Brain pericyte (primary cell): ENCODE measurements at regions not wholly inside any gene's neighbourhood (a gene's known extent, or its start where the extent isn't known, plus 50 kb on each side); places are given as distances from the start of the nearest gene placed in this dataset.
A peak's percentile ranks its signal among the peaks of the same experiment; 100 is the strongest.

Experiments
- DNase-seq: peaks from one replicate; pipeline ENCODE4 v3.0.0-alpha.2; 2012; ENCODE audit warnings: low read depth, low spot score

DNA sequence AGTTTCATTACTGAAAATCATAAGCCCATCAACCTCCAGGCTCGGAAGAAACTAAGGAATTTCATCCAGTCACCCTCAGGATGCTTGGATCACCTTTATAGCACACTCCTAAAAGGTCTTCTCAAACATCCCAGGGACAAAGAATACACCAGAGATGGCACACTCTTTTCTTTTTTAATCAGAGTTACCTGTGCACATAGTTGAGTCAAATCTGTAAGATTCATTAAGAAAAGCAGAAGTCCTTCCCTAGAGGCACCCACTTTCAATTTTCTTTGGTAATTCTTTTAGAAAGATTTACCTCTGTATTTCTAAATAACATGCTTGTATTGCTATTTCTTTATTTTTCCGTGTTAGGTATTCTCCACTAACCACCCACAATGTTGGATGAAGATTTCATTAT is 50.6 kb upstream of the IL6 start:
- DNase-seq = no peak

DNA sequence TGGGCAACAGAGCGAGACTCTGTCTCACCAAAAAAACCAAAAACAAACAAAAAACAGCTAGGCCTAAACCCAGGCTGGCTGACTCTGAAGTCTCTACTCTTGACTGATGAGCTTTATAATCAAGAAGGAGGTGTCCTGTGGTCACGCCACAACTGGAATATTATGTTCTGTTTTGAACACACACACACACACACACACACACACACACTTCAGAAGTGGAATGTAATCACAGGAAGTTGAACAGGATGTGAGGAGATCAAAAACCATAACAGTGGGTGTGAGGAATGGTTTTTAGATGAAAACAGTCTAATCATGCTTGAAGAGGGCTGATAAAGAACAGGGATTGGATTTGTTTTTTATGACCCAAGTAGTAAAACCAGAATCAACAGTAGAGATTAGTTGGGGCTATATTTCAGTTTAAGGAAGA is 51.1 kb upstream of the IL6 start:
- DNase-seq = no peak

DNA sequence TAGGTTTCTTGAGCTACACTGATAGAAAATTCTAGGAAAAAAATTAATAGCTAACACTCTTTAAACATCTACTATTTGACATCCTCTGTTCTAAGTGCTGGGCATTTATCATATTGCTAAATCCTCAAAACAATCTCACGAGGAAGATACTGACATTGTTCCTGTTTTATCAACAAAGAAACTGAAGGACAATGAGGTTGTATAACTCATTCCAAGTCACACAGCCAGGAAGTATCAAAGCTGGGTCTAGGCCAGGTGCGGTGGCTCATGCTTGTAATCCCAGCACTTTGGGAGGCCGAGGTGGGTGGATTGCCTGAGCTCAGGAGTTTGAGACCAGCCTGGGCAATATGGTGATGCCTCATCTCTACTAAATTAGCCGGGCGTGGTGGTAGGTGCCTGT is 51.6 kb upstream of the IL6 start:
- DNase-seq = no peak

DNA sequence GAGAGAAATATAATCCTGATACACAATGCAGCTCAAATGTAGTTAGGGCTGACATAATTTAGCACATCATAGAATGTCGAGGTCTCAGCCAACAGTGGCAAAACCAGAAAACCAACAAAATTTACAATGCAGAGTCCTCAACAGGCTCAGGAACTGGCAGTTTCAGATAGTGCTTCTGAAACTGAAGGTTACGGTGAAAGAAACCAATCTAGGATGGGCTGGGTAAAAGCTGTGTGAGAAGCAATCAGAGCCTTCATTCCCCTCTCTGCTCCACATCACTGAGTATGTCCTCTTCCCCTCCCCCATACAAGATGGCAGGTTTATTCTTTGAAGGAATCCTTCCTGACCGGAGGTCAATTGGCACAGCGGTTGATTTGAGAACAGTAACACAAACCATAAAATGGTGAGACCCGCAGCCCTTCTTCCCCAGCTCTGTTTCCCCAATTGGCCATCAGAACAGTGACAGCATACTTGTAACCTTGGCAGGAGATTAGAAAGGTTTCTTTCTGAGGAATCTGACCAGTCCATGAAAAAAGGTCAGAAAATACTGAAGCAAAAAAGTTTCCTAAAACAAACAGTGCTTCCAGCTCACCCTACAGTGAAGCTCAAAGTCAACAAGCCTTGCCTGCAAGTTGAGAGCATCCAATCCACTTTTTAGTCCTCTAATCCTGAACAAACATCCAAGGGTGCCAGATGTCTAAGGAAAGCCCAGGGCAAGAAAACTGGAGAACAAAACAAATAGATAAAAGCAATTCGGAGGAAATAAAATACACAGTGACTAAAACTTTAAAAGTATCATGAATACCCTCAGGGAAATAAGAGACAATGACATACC is 53.9 kb upstream of the IL6 start:
- DNase-seq = peak; percentile 42

DNA sequence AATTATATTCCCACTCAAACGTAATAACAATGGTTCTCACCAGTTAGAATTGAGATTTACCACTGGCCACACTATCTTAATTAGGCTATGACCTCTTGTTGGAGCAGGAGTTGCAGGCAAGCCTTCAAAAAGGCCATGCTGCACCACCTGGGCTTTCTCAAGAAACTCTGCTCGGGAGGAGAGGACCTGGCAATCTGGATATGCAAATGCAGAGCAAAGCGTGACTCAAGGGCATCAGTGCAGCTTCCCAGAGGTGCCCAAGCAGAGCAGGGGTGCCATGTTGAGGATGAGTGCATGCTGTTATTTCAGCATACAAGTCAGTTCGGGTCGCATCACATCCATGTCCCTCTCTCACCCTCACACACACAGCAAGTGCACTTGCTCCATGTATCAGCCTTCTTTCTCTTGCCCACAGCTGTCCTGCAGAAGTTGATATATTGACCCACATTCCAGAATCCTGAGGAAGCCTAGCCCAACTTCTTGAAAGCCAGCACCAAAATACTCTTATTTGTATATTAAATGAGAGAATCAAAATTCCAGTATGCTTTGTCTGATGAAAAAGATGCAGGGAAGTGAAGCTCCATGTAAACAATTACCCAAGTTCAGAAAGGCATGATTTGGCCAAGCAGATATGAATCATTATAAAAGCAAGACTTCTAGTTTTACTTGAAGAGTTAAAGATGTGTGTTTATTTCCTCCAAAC is 55.7 kb upstream of the IL6 start:
- DNase-seq = no peak

- no peak for DNase-seq
These were observed 56.6 kb upstream of the IL6 start for GRCh38 chr7:22670422-22670815.

- DNase-seq = no peak
These were observed 57.1 kb upstream of the IL6 start for GRCh38 chr7:22669692-22670421.

GRCh38 chr7:22668971-22669401 is 58.0 kb upstream of the IL6 start:
- DNase-seq = no peak

DNA sequence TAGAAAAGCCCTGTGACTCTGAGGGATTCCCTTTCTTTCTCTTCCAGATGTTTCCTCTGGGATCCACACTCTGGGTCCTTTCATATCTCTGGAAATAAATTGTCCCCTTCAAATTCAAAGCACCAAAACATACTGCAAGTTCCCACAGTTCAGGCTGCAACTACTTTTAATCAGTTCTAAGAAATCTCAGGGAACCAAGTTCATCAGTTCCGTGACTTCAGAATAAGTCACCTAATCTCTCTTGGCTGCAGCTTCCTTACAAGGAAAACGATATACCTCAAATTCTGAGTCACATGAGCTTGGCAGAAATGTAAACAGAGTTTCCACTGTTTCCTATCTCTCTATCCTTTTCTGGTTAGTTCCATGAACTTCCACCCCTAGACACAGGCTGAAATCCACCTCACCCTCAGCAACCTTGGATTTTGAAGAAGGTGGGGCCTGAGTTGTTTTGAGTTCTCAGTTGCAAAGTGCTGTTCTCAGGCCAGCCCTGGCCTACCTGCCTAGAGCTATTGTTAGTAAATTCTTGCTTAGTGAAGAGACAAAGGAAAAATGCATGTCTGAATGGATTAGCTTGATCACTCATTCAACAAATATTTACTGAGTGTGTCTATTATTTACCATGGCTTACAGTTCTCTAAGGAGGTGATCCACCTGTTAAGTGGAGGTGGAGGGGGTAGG is 59.3 kb upstream of the IL6 start:
- no peak for DNase-seq

DNA sequence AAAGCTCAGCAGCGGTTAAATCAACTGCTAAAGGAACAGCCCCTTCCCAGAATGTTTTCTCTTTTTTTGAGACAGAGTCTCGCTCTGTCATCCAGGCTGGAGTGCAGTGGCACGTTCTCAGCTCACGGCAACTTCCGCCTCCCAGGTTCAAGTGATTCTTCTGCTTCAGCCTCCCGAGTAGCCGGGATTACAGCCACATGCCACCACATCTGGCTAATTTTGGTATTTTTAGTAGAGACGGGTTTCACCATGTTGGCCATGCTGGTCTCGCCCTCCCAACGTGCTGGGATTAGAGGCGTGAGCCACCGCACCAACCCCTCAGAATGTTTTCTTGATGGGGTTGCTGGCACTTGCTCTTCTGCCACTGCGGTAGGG is 59.8 kb upstream of the IL6 start:
- DNase-seq = no peak

GRCh38 chr7:22666732-22667131 is 60.3 kb upstream of the IL6 start:
- no peak for DNase-seq

GRCh38 chr7:22665923-22666322 is 61.1 kb upstream of the IL6 start:
- no peak for DNase-seq

- no peak for DNase-seq
These were observed 61.8 kb upstream of the IL6 start for GRCh38 chr7:22664988-22665798.

DNA sequence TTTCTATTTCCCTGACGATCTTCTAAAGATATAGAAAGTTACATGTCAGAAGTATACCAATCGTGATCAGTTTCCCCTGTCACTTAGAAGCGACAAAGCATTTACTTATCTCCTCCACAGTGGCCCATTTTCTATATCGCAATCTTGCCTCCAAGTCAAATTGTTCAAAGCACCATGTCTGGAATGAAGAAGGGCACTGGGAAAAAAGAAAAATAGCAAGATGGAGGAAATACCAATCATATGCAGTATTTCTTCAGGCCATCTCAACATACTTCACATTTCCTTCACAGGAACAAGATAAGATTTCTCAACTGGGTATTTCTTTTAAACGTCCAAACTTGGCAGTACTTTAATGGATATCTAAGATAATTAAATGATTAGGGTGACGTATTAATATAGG is 63.3 kb upstream of the IL6 start:
- no peak for DNase-seq

- no peak for DNase-seq
These were observed 63.7 kb upstream of the IL6 start for GRCh38 chr7:22663357-22663718.

GRCh38 chr7:22662556-22663356 is 64.2 kb upstream of the IL6 start:
- DNase-seq = no peak

- DNase-seq = no peak
These were observed 65.0 kb upstream of the IL6 start for GRCh38 chr7:22662036-22662435.

DNA sequence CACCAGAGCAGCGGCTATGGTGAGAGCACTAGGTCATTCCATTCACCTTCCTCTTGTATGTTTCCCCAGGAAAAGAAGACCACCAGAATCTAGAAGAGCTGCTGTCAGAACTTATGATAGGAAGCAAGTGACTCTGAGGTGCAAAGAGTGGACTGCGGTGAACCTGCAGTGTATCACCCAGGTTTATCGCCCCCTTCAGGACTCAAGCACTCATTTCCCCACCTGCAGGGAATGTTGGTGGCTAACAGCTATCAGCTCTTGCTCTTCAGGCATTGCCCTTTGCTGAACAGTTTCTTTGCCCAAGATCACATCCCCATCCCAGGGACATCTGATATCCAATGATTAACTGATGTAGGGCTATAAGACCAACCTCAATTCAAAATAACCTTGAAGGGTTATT is 66.3 kb upstream of the IL6 start:
- no peak for DNase-seq

- no peak for DNase-seq
These were observed 66.7 kb upstream of the IL6 start for GRCh38 chr7:22660293-22660692.

DNA sequence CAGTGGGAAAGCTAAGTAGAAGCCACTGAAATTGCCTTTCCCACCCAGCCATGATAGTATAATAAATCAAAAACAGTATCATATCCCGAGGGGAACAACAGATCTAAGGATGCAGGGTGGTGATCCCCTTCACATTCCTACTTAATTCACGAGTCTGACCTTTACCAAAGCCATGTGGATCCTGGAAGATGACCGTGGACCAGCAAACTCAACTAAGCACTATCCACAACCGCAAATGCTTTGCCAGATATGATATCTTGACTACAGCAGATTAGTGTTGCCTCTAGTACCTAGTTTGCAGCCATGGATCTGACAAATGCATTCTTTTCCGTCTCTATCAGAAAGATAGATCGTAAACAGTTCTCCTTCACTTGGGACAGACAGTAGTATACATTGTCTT is 67.3 kb upstream of the IL6 start:
- no peak for DNase-seq
